DMS 273 (cell line): ENCODE measurements at regions not wholly inside any gene's neighbourhood (a gene's known extent, or its start where the extent isn't known, plus 50 kb on each side); places are given as distances from the start of the nearest gene placed in this dataset.
"Not testable (repeated sequence)": the region's sequence is repeated elsewhere in the genome, so short reads cannot be mapped to it uniquely, and the experiment has no call there.

Experiments
- DNase-seq: peaks from one replicate; lab custom pipeline; 2025; ENCODE audit not compliant: unreplicated experiment; lab: John Stamatoyannopoulos, UW

DNA sequence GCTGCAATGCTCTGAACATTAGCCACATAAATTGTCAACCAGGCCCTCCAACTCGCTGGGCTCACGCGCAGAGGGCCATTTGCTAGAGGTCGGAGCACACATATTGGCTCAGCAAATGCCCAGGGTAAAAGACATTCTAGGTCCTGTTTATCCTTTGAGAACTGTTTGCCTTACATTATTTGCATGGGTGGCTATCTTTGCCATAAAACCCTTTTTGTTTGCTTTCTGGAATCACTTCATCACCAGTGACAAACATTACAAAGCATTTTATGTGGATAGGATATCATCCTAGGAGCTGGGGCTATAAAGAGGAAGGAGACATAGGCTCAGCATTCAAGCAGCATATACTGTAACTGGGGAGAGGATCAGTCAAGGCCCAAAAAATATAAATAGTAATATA lies 149.2 kb upstream of the RAI2 start:
- no peak for DNase-seq

DNA sequence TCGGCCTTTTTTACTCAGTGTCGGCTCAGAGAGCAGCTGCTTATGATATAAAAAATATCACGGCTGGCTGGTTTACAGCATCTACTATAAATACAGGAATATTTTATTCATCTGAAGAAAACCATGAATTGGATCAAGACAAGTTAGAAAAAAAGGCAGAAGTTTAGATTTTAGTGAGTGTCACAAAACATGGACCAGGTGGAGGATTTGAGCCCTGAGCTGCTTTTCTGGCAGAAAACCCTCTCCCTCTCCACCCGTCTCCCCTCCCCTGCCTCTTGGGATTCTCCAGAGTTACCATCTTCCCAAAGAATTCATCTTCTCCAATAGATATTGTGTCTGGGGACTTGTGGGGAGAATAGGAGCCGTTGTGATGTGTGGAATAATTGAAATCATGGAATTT lies 142.8 kb upstream of the RAI2 start:
- no peak for DNase-seq

DNA sequence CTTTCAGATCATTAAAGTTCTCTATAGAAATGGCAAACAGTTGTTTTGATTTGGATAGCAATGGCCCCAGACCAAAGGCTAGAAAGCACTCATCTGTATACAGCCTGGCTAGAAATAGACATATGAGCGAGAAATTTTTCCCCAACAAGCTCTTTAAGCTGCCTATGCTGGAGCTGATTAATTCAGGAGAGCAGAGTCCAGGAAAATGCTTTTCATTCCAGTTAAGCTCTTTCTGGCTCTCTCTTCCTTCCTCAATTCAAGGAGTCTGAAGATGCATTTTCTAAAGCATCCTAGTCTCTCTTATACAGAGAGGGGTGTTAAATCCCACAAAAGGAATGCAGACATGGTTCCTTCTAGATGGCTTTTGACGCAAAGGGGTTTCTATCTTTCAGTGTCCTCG lies 141.7 kb upstream of the RAI2 start:
- DNase-seq = no peak

DNA sequence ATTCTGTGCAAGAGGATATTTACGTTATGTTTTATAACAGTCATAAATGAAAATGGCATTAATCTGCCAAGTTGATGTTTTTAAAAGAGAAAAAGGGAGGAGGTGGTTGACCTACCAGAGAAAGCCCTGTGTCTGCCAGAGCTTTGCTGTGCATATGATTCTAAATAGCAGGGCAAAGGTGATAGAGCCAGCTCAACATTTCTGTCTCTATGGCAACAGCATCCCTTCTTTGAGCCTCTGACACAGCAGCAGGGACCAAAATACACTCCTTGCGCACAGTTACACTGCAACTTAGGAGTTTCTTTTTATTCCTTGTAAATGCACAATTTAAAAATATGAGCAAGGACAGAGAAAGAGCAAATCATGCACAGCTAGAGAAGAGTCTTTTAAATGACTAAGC lies 133.3 kb upstream of the RAI2 start:
- no peak for DNase-seq

DNA sequence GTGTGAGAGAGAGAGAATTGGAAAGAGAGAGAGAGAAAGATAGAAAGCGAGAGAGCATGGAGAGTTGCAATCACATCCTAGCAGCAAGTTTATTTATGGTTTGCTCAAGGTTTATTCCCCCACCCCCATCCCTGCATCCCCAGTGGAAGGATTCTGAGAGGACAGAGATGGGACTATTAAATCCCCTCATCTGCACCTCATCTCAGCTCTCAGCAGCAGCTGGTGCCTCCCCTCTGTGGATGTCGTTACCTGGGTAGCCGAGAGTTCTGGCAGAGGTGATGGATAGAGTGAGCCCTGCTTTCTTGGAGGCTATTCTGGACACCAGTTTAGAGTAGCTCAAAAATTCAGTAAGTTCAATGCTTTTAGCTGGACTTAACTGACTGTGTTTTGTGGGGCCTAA lies 132.0 kb upstream of the RAI2 start:
- DNase-seq = no peak

- DNase-seq = no peak
Observed at GRCh38 chrX:17990532-17990931, 129.4 kb upstream of the RAI2 start.

- DNase-seq = no peak
Observed at GRCh38 chrX:17987783-17988182, 126.7 kb upstream of the RAI2 start.

- no peak for DNase-seq
Observed at GRCh38 chrX:17986977-17987376, 125.9 kb upstream of the RAI2 start.

DNA sequence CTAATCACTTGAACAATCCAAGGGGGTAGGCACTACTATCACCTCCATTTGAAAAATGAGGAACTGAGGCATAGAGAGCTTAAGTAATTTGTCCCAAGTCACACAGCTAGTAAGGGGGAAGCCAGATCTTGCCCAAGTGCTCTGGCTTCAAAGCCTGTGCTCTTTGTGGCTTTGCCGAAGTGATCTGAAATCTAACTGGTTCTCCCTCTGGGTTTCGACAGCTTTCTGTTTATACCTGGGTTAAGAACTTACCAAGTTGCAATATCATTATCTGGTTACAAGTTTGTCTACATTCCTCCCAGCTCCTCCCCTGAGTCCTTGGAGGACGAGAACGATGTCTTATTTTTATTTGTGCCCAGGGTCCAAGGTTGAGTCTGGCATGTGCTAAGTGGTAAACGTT lies 125.3 kb upstream of the RAI2 start:
- DNase-seq = no peak

DNA sequence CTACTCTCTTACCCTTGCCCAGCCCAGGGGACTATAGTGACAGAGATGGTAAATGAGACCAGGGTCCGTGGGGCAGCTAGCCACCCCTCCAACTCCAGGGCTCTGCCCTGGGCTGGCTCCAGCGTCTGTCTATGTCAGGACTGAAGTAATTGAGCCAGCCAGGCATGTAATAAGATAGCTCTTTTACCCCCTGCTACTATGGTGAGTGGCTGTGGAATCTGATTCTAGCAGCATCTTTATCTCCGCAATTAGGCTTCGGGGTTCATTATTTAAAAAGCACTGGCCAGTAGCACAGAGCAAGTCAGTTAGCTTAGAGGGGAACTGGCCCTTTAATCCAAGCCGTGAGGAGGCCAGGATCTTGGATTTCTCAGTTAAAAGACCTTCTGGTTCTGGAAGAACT lies 123.3 kb upstream of the RAI2 start:
- DNase-seq = no peak

DNA sequence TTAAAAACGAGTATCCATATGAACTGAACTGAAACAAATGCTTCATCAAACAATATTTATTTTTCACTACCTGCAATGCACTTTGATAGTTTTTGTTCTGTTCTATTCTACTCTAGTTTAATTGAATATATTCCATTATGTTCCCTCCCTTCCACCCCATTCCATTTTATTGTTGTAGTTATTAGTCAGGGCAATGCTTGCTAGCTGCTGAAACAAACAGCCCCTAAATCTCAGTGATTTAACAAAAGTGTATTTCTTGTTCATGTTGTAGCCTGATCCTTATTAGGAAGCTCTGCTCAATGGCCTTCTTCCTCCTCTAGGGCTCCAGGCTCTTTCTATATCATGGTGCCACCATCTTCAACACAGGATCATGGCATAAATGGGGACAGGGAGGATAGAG lies 122.3 kb upstream of the RAI2 start:
- no peak for DNase-seq

DNA sequence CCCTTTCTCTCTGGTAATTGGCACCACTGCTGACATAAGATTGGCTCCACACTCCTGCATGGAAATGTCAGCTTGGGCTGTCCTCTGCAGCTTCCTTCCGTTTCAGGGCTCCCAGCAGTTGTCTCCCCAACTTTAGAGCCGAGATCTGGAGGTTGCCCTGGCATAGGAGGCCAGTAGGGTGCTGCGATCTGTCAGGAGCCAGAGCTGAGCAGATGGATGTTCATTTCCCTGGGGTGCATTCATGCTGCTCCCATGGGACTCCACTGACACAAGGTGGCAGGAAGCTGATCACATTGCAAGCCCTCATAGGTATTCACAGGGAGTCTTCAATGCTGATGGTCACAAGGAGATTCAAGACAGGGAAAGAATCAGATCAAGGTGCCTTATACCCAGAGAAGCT lies 116.6 kb upstream of the RAI2 start:
- no peak for DNase-seq

- no peak for DNase-seq
Observed at GRCh38 chrX:17976955-17977354, 115.9 kb upstream of the RAI2 start.

GRCh38 chrX:17975349-17975748 lies 114.3 kb upstream of the RAI2 start:
- DNase-seq = not testable (repeated sequence)

DNA sequence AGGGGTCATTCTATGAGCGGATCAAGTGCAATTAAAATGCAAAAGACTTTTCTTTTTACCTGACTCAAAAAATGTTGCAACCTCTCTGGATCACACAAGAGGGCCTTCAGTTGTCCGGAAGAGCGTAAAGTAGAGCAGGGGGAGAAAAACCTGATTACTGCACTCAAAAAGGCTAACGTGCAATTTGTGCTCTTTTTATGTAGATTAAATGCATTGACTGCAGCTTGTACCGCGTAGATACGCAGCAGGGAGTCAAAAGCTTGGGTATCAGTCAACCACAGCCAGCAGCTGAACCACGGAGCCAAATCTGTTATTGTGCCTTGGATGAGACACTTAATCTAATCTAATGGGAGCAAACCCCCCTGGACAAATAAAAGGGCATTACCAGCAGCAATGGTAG lies 107.3 kb upstream of the RAI2 start:
- DNase-seq = no peak

DNA sequence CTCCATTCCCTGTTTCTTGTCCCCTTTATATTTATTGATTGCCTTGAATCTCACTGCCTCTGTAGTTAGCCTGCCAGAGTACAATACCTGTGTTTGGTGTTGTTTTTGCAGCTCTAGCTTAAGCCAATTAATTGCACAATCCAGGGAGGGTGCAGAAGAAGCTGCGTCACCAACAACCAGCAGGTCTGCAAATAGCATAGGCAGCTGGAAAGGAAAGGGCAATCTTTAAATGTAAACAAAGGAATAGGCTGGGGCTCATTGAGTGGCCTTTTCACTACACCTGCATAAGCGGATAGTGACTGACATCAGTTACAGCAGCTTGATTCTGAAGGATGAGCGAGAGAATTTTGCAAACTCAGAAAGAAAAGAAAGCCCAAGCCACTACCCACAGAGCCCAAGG lies 106.8 kb upstream of the RAI2 start:
- no peak for DNase-seq

DNA sequence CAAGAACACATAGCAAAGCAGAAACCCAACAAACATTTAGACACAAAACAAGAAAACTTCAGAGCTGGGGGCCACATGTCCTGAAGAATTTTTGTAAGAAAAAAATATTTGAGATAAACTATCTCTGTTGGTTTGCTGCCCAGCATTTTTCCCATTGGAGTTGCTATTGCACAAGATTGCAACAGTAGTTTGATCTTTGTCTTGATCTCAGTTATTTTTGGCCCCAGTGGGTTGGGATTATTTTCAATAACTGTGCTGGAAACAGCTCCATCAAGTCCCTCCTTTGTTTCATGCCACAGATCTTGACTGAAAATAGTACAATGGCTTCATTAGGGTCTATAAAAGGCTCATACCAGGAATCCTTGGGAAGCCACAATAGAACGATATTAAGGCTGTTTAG lies 103.8 kb upstream of the RAI2 start:
- no peak for DNase-seq

- DNase-seq = no peak
Observed at GRCh38 chrX:17960891-17961290, 99.8 kb upstream of the RAI2 start.

DNA sequence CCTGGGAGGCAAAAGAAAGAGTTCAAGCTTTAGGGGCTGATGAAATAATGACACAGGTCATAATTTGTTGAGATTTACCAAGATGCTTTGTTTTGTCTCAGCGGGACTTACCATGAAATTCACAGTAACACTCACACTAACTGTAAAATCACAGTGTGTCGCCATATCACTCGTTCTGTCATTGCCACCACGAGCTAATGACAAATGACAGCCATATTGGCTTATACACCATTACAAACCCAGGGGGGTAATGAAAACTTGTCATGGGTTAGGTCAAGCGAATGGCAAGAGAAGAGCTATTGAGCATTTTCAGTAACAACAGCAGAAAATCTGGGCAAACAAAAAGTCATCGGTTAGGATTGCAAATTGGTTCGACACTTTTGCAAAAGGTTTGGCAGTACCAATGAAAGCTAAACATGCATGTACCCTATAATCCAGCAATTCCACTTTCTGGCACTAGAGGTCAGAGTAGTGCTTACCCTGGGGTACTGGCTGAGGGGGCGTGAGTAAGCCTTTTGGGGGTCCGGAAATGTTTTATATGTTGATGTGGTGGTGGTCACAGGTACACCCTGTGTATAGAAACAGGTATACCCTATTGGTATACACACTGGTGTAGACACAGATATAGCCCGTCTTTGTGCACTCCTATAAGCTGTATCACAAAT lies 83.9 kb upstream of the RAI2 start:
- peak; percentile 66 for DNase-seq

DNA sequence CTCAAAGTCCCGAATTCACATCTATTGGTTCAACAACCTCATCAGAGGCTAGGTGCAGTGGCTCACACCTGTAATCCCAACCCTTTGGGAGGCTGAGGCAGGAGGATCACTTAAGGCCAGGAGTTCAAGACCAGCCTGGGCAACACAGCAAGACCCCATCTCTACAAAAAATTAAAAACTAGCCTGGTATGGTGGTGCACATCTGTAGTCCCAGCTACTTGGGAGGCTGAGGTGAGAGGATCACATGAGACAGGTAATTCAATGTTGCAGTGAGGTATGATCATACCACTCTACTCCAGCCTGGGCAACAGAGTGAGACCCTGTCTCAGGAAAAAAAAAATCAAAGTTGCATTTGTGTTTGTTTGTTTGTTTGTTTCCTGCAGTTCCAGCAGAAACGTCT lies 80.1 kb upstream of the RAI2 start:
- DNase-seq = not testable (repeated sequence)

DNA sequence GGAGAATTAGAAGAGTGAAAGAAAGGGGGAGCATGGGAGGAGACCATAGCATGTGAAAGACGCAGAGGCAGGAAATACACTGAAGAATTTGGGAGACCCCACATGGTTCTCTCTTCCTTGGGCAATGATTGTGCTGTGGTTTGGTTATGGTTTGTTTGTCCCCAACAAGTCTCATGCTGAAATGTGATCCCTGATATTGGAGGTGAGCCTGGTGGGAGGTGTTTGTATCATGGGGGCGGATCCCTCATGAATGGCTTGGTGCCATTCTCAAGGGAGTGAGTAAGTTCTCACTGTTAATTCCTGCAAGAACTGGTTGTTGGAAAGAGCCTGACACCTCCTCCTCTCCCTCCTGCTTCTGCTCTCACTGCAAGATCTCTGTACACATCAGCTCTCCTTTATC lies 78.6 kb upstream of the RAI2 start:
- no peak for DNase-seq

DNA sequence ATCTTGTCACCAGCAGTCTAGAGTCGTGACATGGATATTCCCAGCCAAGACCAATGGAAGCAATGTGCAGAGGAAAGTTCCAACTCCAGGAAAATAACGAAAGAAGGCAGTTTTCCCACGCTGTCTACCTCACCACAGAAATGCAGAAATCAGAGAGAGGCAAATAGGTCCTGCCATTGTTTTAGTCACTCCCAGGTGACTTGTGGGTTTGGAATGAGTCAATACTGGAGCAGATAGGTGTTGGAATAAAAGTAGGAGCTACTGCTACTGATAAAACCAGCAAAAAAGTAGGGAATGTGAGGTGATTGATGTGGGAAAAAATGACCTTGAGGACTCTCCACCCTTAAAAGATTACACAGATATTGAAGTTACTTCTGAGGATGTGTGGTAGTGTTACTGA lies 72.8 kb upstream of the RAI2 start:
- no peak for DNase-seq

GRCh38 chrX:17932781-17933180 lies 71.7 kb upstream of the RAI2 start:
- DNase-seq = no peak

DNA sequence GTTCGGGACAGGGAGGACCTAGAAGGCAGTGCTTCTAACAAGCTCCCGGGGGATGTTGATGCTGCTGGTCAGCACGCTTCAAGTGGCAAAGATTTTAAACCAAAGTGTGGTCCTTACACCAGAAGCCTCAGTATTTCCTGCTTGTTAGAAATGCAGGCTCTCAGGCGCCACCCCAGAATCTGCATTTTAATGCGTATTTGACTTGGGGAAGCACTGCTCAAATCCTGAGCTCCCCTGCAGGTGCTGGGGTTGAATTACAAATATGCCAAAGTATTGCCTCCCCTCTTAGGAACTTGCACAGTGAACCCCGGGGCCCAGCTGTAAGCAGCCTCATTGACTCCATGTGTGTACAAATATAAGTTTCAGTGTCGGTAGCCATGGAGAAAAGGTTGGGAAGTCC lies 70.8 kb upstream of the RAI2 start:
- no peak for DNase-seq
